HepG2 (cell line): ENCODE measurements at regions not wholly inside any gene's neighbourhood (a gene's known extent, or its start where the extent isn't known, plus 50 kb on each side); places are given as distances from the start of the nearest gene placed in this dataset.

Experiments used
- ATF7 ChIP-seq, 2 experiments: fragments of 450-650 bp in 1 of 2; sonication (generic) in 1 of 2; formaldehyde crosslinking in 1 of 2; IDR thresholded peaks; 2 replicates each; pipeline versions ENCODE4 v1.4.0 to v1.6.1; 2016 to 2020; ENCODE audit warnings: antibody characterized with exemption in 1 of 2, mild to moderate bottlenecking in 1 of 2, missing genetic modification reagents in 1 of 2
- FOXA1 ChIP-seq, 2 experiments: fragments of 450-650 bp in 1 of 2; sonication (generic) in 1 of 2; formaldehyde crosslinking in 1 of 2; IDR thresholded peaks; 2 replicates each; pipeline versions ENCODE4 v1.4.0 to v1.6.1; 2016 to 2020; ENCODE audit warnings: missing genetic modification reagents in 1 of 2
- HNF4A ChIP-seq: sonication (generic); formaldehyde crosslinking; IDR thresholded peaks from 2 replicates; pipeline ENCODE4 v1.4.0; 2020; ENCODE audit warnings: missing genetic modification reagents
- LCORL ChIP-seq, 2 experiments: fragments of 450-650 bp in 1 of 2; sonication (generic) in 1 of 2; formaldehyde crosslinking in 1 of 2; IDR thresholded peaks; 2 replicates each; pipeline versions ENCODE4 v1.5.0 to v1.6.1; 2017 to 2020; ENCODE audit warnings: antibody characterized with exemption in 1 of 2, missing genetic modification reagents in 1 of 2
- SUZ12 ChIP-seq: fragments of 150-350 bp; IDR thresholded peaks from 2 replicates; pipeline ENCODE4 v1.6.1; 2014; ENCODE audit warnings: low read depth, low read length
- ZFP41 ChIP-seq: sonication (generic); formaldehyde crosslinking; IDR thresholded peaks from 2 replicates; pipeline ENCODE4 v1.4.0; 2020; ENCODE audit warnings: mild to moderate bottlenecking, missing genetic modification reagents, borderline replicate concordance
- ZFP62 ChIP-seq: sonication (generic); formaldehyde crosslinking; IDR thresholded peaks from 2 replicates; pipeline ENCODE4 v1.4.0; 2020; ENCODE audit warnings: missing genetic modification reagents
- ZNF260 ChIP-seq: sonication (generic); formaldehyde crosslinking; IDR thresholded peaks from 2 replicates; pipeline ENCODE4 v1.4.0; 2020; ENCODE audit warnings: missing genetic modification reagents, low read depth, mild to moderate bottlenecking, borderline replicate concordance
- ZNF407 ChIP-seq: sonication (generic); formaldehyde crosslinking; IDR thresholded peaks from one replicate; pipeline ENCODE4 v1.5.1; 2020; ENCODE audit warnings: mild to moderate bottlenecking, missing genetic modification reagents; ENCODE audit errors: not compliant biosample characterization
- ZNF556 ChIP-seq: sonication (generic); formaldehyde crosslinking; IDR thresholded peaks from 2 replicates; pipeline ENCODE4 v1.4.0; 2020; ENCODE audit warnings: mild to moderate bottlenecking, missing genetic modification reagents, borderline replicate concordance
- ZNF773 ChIP-seq: sonication (generic); formaldehyde crosslinking; IDR thresholded peaks from 2 replicates; pipeline ENCODE4 v1.4.0; 2020; ENCODE audit warnings: missing genetic modification reagents, borderline replicate concordance

- TF ChIP-seq ZFP41 (CRISPR knock-in tag) (no peak), HNF4A (CRISPR knock-in tag) (peak; percentile 67; the same call in 1 of the 2 replicates), FOXA1 (IDR thresholded peaks at IDR 0.05) (no peak), FOXA1 (CRISPR knock-in tag; IDR thresholded peaks at IDR 0.05) (peak; percentile 66), ZFP62 (CRISPR knock-in tag) (no peak), LCORL (IDR thresholded peaks at IDR 0.05) (no peak), LCORL (CRISPR knock-in tag; IDR thresholded peaks at IDR 0.05) (peak; percentile 63; the same call in 1 of the 2 replicates), ATF7 (IDR thresholded peaks at IDR 0.05) (no peak), ATF7 (CRISPR knock-in tag; IDR thresholded peaks at IDR 0.05) (no peak), ZNF260 (no peak), SUZ12 (no peak), ZNF556 (CRISPR knock-in tag) (no peak), ZNF407 (no peak), ZNF773 (CRISPR knock-in tag) (no peak)
Observed at GRCh38 chr14:53850714-53851296, 105.8 kb downstream of the BMP4 start (continued).
